Kidney (tissue), 13 donors: ENCODE measurements at regions not wholly inside any gene's neighbourhood (a gene's known extent, or its start where the extent isn't known, plus 50 kb on each side); places are given as distances from the start of the nearest gene placed in this dataset.

Experiments
- DNase-seq, 5 donors: peaks; one replicate each; pipeline ENCODE4 v3.0.0-alpha.2; 2013 to 2020
- FAIRE-seq: peaks from 2 replicates; lab custom pipeline; 2012; peaks lifted over from hg19 to GRCh38; lab: Jason Lieb, UNC
- H3K27ac ChIP-seq, 2 donors: one replicate each; pipeline ENCODE4 v1.7.0; 2013; ENCODE audit warnings: low read depth in 2 of 2, low read length in 2 of 2, inconsistent platforms in 1 of 2
- H3K27me3 ChIP-seq: one replicate; pipeline ENCODE4 v1.7.1; 2013; ENCODE audit warnings: low read length, inconsistent platforms; ENCODE audit not compliant: control insufficient read depth, insufficient read depth
- H3K36me3 ChIP-seq, 3 donors: one replicate each; pipeline versions ENCODE4 v1.7.0 to v1.7.1; 2013; ENCODE audit warnings: low read length in 3 of 3, control low read depth in 1 of 3, inconsistent platforms in 1 of 3; ENCODE audit not compliant: insufficient read depth in 3 of 3, control insufficient read depth in 2 of 3
- H3K4me1 ChIP-seq, 3 donors: one replicate each; pipeline versions ENCODE4 v1.7.0 to v1.7.1; 2013; ENCODE audit warnings: low read length in 3 of 3, inconsistent platforms in 1 of 3, low read depth in 1 of 3; ENCODE audit not compliant: control insufficient read depth in 2 of 3, insufficient read depth in 2 of 3
- H3K4me3 ChIP-seq, 3 donors: one replicate each; pipeline versions ENCODE4 v1.7.0 to v1.8.1; 2013; ENCODE audit warnings: low read length in 3 of 3, control low read depth in 1 of 3, inconsistent platforms in 1 of 3
- H3K9ac ChIP-seq, 3 donors: one replicate each; pipeline versions ENCODE4 v1.7.0 to v1.7.1; 2013; ENCODE audit warnings: low read length in 3 of 3, control low read depth in 1 of 3, inconsistent platforms in 1 of 3
- H3K9me3 ChIP-seq, 3 donors: one replicate each; pipeline versions ENCODE4 v1.7.0 to v1.7.1; 2013; ENCODE audit warnings: low read length in 3 of 3, control low read depth in 1 of 3, inconsistent platforms in 1 of 3; ENCODE audit not compliant: control insufficient read depth in 2 of 3, insufficient read depth in 1 of 3
- CTCF ChIP-seq: IDR thresholded peaks from 3 replicates; pipeline ENCODE4 v1.5.1; 2012; ENCODE audit warnings: mild to moderate bottlenecking, moderate library complexity, borderline replicate concordance; ENCODE audit not compliant: insufficient read depth; ENCODE audit errors: extremely low read depth
- intact Hi-C: fragments of 100-400 bp; cut with DNase I; formaldehyde crosslinking; loops from one replicate; pipeline ENCODE4 v1.11.1; 2022
- donor health status: control.
- donor health status: control.
- donor health status: control.
- donor health status: control.
- donor health status: control.
- donor health status: DM: yes; HTN: yes; CAD: no.
- donor health status: Normal renal cell carcinoma (clear cell type).

- intact Hi-C loops, result no loop called here
- TF ChIP-seq CTCF, result no peak
- Histone ChIP-seq H3K4me1 (peaks cover 6 to 10% (median 6%) of the 10 kb centered on the region in 3 donors), H3K9ac (no peak overlapping the region), H3K9me3 (no peaks in the 10 kb centered on the region), H3K27me3 (no peaks in the 10 kb centered on the region), H3K4me3 (no peak overlapping the region), H3K27ac (no peak overlapping the region), H3K36me3 (no peaks in the 10 kb centered on the region)
- FAIRE-seq (no peak), DNase-seq (peak in 1 of 5 donors; percentile 66)
These were observed 53.0 kb upstream of the CA12 start for GRCh38 chr15:63434576-63435186.

GRCh38 chr15:63435204-63435820, 53.7 kb upstream of the CA12 start:
- no peaks in the 10 kb centered on the region for H3K27me3 ChIP-seq
- no peaks in the 10 kb centered on the region for H3K9me3 ChIP-seq
- no peak for TF ChIP-seq CTCF
- no peak overlapping the region for H3K9ac ChIP-seq
- FAIRE-seq, result no peak
- H3K36me3 ChIP-seq, result no peaks in the 10 kb centered on the region
- peaks cover 6 to 10% (median 6%) of the 10 kb centered on the region in 3 donors for H3K4me1 ChIP-seq
- intact Hi-C loops, result no loop called here
- peak in 2 of 5 donors; percentile 61 to 68 for DNase-seq
- no peak overlapping the region for H3K27ac ChIP-seq
- H3K4me3 ChIP-seq, result no peak overlapping the region

- H3K27ac ChIP-seq, result no peak overlapping the region
- intact Hi-C loops, result no loop called here
- no peaks in the 10 kb centered on the region for H3K27me3 ChIP-seq
- TF ChIP-seq CTCF, result no peak
- H3K36me3 ChIP-seq, result no peaks in the 10 kb centered on the region
- H3K4me3 ChIP-seq, result peak overlapping the region in 1 of 3 donors; percentile 2
- peaks cover 6 to 10% (median 6%) of the 10 kb centered on the region in 3 donors for H3K4me1 ChIP-seq
- H3K9me3 ChIP-seq, result no peaks in the 10 kb centered on the region
- H3K9ac ChIP-seq, result peak overlapping the region in 1 of 3 donors; percentile 2
- no peak for DNase-seq
- no peak for FAIRE-seq
These were observed 54.7 kb upstream of the CA12 start for GRCh38 chr15:63436341-63436740.
